GM19372 (cell line): ENCODE measurements at regions not wholly inside any gene's neighbourhood (a gene's known extent, or its start where the extent isn't known, plus 50 kb on each side); places are given as distances from the start of the nearest gene placed in this dataset.
"Not testable (repeated sequence)": the region's sequence is repeated elsewhere in the genome, so short reads cannot be mapped to it uniquely, and the experiment has no call there.

Experiments used
- ATAC-seq: cut with Tn5 transposase; IDR thresholded peaks from one replicate; pipeline ENCODE4 v1.9.1; 2021; ENCODE audit warnings: mild to moderate bottlenecking, low read depth, moderate library complexity; ENCODE audit not compliant: unreplicated experiment

- not testable (repeated sequence) for ATAC-seq
Measured at GRCh38 chr5:6241056-6241455, 137.3 kb downstream of the MED10 start.

DNA sequence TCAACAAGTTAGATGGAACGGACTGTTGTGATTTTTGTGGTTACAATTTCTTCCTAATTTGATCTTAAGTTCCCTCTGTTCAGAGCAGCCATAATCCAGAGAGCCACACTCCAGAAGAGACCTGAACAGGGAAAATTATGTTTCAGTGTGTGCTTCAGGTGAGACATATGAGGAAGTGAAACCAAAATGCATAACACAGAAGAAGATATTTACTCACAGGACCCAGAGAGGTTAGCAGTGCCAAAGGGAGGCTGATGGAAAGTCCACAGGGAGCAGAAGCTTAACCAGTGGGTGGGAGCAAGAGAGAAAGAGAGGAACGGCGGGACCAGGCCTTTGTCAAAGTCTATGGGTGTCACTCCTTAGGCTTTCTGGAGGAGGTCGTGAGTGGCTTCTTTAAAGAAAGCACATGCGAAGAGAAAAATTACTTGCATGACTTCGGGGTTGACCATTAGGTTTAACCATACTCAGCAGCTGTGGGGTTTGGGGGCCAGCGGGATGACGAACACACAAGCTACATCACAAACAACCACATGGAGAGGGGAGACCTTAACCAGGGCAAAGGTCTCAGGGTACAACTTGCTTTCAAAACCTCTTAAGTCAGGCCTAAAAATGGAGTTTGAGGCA is 141.4 kb downstream of the MED10 start:
- no peak for ATAC-seq

DNA sequence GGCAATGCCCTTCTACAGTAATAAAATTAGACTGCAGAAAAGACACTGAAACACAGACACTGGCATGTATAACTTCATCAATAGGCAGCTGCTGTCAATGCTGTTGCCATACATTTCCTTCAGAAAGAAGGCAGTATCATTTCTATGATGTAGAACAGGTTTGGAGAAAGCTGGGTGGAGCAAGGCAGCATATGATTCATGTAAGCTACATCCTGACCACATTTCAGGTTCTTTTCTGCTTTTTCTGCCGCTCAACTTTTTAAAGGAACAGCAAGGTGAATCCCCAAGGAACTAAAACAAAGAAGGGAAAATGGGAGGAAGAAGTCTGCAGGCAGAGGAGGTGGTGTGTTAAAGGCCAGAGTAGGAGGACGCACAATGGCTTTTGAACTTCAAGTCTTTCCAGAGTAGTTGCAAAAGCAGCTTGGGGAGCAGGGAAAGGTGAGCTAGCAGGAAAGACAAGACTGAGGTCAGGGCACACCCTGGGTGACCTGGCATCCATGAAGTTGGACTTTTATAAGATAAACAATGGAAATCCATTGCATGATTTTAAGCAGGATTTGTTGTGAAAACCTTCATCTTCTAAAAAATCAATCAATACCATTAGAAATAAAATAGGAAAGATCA is 142.1 kb downstream of the MED10 start:
- no peak for ATAC-seq

DNA sequence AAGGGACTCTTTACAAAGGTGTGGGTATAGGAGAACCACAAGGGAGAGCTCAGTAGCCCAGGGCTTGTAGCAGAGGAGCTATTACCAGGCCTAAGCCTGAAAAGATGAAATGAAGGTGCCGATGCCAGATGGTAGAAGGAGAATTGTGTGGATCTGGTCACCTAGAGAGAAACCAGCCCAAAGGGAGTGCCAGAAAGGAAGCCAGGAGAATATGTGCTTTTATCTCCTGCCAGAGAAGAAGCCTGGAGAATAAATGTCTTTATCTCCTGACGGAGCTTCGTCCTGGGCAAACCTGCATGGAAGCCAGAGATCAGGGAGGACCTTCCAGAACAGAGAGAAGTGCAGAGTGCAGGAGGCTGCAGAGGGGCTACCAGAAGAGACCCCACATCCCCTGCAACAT is 142.6 kb downstream of the MED10 start:
- no peak for ATAC-seq

DNA sequence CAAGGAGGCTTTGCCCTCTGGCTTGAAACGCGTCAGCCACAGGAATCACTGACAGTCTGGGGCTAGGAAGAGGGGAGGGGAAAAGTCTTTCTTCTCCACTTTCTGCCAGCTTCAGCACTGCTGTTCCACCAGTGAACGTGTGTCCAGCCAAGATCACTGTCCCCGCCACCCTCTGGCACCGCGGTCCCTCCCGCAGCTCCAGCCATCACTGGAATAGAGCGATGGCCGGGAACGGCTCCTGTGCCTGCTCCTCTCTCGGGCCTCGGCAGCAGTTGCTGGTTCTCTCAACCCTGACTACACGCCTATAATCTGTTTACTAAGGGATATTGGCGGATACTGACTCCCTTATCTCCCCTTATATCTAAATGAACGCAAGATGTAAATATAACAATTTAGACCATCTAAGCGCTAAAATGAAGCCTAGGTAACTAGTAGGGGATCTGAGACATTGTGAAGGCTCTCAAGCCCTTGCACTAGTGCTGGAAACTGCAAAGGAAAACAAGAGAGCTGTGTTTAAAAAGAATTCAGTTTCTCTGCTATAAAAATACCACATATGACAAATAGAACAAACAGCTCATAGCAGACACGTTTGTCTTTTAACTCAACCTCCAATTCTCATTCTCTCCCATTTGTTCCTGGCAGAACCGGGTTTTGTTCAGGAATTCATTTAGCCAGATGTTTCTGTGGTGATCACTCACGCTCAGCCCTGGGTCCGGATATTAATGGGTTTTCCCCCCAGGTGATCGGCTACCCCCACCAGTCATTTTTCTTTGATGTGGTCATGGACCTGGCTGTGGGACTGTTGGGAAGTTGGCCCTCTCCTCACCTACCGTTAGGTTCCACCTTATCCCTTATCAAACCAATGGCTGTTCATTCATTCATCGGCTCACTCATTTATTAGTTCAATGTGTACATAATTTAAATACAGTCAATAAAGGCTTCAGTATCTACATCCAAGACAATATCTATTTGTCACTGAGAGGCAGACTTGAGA is 149.8 kb downstream of the MED10 start:
- ATAC-seq, result no peak

GRCh38 chr5:6225121-6225607 is 153.2 kb downstream of the MED10 start:
- no peak for ATAC-seq

GRCh38 chr5:6224406-6224805 is 153.9 kb downstream of the MED10 start:
- no peak for ATAC-seq

- ATAC-seq, result no peak
Measured at GRCh38 chr5:6222899-6223298, 155.4 kb downstream of the MED10 start.

DNA sequence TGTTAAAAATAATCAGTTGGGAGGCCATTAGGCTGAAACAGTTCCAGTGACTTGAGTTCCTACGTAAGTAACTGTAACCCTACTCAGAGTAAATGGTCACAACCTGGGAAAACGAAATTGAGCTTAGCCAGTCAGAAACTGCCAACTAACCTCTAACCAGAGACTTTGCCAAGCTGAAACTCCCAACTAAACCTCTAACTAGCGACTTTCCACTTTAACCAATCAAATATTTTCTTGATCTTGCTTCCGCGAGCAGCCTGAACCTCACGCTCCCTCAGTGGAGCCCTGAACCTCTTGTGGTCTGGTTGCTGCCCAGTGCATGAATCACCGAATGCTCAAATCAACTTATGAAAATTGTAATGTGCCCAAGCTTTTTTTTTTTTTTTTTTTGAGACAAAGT is 156.2 kb downstream of the MED10 start:
- no peak for ATAC-seq

DNA sequence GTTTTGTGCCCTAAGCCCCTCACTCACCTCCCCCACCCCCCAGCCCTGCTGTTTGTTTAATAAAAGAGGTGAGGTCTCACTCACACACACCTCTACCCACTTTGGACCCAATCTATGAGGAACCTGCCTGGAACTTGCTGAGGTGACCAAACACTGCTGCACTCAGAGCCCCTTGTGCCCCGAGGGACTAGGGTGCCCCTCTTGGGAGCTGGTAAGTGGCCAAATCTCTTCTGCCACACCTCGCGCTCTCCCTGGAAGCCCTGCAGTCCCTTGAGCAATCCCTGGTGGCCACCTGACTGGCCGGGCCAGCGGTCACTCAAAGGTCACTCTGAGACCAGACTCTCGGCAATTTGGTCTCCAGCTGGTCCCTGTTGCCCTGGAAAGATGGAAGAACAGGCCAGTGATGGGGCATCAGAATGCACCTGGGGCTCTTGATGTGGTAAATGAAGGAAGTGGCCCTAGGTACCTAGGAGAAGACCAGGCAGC is 157.2 kb downstream of the MED10 start:
- no peak for ATAC-seq

- no peak for ATAC-seq
Measured at GRCh38 chr5:6220346-6221088, 157.8 kb downstream of the MED10 start.

DNA sequence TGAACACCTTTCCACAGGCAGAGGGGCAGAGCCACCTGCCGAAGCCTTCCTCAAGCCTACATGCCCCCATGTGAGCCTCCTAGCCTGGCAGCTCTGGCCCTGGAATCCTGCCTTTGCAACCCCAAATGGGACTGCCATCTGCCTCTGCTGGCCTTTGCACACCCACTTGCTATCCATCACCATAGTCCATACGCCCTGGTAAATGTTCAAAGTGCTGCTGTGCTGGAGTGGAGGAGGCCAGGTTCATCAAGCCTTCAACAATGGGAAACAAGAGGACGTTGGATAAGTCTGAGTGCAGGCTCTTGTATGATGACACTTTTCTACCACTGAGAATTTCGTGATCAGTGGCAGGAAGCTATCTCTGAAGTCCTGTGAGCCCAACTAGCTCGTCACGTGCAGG is 159.8 kb downstream of the MED10 start:
- ATAC-seq, result no peak

DNA sequence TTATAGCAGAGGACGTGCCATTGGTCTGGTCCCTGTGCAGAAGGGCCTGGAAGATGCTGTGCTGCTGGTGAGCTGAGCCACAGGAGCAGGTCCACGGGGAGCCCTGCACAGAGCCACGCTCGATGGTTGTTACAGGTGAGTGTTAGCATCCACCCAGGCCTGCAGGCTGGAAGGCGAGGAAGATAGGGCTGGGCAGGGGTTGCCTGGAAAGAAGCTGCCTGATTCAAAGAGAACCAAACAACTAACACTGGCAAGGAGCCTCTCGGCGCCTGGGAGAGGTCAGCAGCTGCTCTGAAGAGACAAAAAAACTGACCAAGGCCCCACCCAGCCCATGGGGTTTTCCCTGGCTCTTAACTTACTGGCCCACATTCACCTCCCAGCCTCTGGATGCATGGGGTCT is 160.2 kb downstream of the MED10 start:
- ATAC-seq, result no peak

DNA sequence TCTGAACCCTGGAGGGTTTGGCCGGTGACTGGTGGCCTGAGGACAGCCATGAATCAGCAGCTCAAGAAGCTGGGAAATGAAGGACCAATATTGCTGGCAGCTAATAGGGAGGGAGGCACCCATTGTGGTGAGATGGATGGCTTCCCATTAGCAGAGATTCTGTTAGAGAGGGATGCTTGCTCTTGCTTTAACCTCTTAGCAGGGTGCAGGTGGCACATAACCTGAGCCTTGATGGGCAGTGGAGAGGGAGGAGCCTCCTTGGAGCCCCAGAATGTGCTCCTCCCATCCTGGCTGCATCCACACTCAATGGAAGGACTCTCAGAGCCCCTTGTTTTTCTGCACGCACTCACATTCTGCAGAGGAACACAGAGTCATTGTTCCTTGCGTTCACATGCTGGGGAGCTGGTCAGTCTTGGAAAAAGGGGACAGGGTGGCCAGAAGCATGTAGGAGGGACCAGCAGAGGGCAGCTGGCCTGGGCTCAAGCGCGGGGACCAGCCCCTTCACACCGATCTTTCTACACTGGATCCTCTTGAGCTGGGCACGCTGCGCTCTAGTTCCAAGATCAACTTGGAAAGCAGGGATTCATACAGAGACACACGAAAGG is 161.8 kb downstream of the MED10 start:
- ATAC-seq, result no peak

GRCh38 chr5:6215891-6216290 is 162.5 kb downstream of the MED10 start:
- no peak for ATAC-seq

- ATAC-seq, result no peak
Measured at GRCh38 chr5:6212244-6212643, 166.1 kb downstream of the MED10 start.

GRCh38 chr5:6206501-6206900 is 171.8 kb downstream of the MED10 start:
- no peak for ATAC-seq

GRCh38 chr5:6202968-6203365 is 175.4 kb downstream of the MED10 start:
- peak; percentile 71 for ATAC-seq

DNA sequence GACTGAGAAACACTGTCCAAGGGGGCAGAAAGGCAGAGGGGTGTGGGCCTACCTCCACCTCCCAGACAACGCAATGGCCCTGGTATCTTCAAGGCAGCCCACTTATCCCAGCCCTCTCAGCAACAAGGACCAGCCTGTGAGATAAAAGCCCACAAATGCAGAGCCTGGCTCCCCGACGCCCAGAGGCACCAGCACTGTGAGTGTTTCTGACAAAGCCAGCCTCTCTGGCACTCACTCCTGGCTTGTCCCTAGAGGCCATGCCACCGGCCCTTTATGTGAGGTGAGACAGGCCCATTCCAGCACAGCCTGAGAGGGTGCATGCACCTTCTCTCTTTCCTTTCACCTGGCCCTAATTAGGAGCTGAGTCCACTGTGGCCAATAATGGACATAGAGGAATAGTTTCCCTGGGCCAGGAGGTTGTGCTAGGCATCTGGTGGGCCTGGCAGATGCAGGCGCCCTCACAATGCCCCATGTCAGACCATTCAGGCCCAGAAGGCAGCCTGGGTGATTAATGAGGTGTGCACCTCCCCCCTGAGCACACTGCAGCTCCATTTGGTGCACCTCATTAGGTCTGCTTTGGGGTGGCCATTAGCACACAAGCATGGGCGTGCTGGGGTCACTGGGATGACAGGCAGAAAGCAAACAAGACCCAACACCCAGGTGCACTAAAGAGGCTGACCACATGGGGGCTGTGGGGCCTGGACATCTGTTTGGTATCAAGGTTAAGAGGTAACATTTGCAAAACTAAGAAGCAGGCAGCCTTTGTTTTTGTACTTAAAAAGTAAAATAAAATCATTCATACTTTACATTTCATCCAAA is 176.0 kb downstream of the MED10 start:
- ATAC-seq, result peak; percentile 37
